Left lung (tissue), 4 donors: ENCODE measurements at regions not wholly inside any gene's neighbourhood (a gene's known extent, or its start where the extent isn't known, plus 50 kb on each side); places are given as distances from the start of the nearest gene placed in this dataset.

Experiments used
- ATAC-seq: fragments of 200-7000 bp; cut with Tn5 transposase; one replicate; pipeline ENCODE4 v1.9.1; 2020; ENCODE audit warnings: moderate library complexity
- DNase-seq, 4 donors: peaks; one replicate each; pipeline ENCODE4 v3.0.0-alpha.2; 2013 to 2020
- H3K27ac ChIP-seq, 2 donors: fragments of 200-600 bp; sonication (generic) in 1 of 2; one replicate each; pipeline versions ENCODE4 v1.5.0 to v1.8.0; 2020 to 2021
- H3K27me3 ChIP-seq, 2 donors: fragments of 200-600 bp; sonication (generic) in 1 of 2; one replicate each; pipeline versions ENCODE4 v1.5.0 to v1.8.0; 2020 to 2021
- H3K36me3 ChIP-seq, 2 donors: fragments of 200-600 bp; sonication (generic) in 1 of 2; one replicate each; pipeline versions ENCODE4 v1.5.0 to v1.8.0; 2020 to 2021
- H3K4me1 ChIP-seq, 2 donors: fragments of 200-600 bp; one replicate each; pipeline ENCODE4 v1.8.0; 2021
- H3K4me3 ChIP-seq, 2 donors: fragments of 200-600 bp; sonication (generic) in 1 of 2; one replicate each; pipeline versions ENCODE4 v1.5.0 to v1.8.0; 2020 to 2021; ENCODE audit warnings: mild to moderate bottlenecking in 1 of 2
- H3K9me3 ChIP-seq, 2 donors: fragments of 200-600 bp; sonication (generic) in 1 of 2; one replicate each; pipeline versions ENCODE4 v1.5.0 to v1.8.0; 2020 to 2021
- intact Hi-C, 2 donors: fragments of 100-400 bp; cut with DNase I; formaldehyde crosslinking; loops; one replicate each; pipeline versions ENCODE4 v1.11.2 to v1.14.2; 2022
- TF ChIP-seq, protein P1 (sequence below), 2 donors: fragments of 200-600 bp; sonication (generic) in 1 of 2; IDR thresholded peaks; one replicate each; pipeline versions ENCODE4 v1.5.0 to v1.8.0; 2021; ENCODE audit warnings: antibody characterized with exemption in 2 of 2
- donor health status: DM: no; HTN: yes; CAD: no.
- donor health status: DM: no; HTN: no; CAD: no.

DNA sequence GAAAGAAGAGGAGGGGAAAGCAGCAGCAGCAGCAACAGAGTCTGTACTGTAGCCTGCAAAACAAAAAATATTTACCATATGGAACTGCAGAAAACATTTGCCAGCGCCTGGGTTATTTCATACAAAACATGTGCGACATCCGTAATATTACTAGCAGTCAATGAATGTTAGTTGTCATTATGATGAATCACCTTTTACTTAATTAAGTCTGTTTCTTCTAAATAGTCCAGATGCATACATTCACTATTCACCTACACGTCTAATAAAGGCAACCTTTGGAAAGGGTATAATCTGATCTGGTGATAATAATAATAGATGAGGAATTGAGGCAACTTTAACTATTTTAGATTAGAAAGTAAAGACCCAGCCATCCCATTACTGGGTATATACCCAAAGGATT is 426.3 kb upstream of the ST6GAL2 start:
- intact Hi-C loops, result no loop called here

DNA sequence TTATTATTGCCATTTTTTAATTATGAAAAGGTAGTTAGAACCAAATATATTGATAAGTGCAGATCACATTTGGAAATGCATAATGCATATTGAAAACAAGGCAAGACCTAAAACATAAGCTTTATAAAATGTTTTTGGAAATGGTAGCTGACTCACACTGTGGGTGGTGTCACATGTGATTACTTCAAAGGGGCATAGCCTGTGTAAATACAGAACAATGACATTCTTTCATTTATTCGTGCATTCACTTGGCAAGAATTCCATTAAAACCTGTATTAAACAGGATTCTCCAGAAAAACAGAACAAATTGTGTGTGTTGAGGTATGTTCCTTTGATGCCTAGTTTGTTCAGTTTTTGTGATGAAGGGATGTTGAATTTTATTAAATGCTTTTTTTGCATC is 427.3 kb upstream of the ST6GAL2 start:
- ATAC-seq (no peak), DNase-seq (no peak)
- H3K4me1 ChIP-seq, result no peaks in the 10 kb centered on the region
- no peak overlapping the region for H3K27ac ChIP-seq
- intact Hi-C loops, result no loop called here
- H3K27me3 ChIP-seq, result no peaks in the 10 kb centered on the region
- H3K9me3 ChIP-seq, result peaks cover 0 to 7% of the 10 kb centered on the region in 2 donors
- H3K36me3 ChIP-seq, result no peaks in the 10 kb centered on the region
- no peak overlapping the region for H3K4me3 ChIP-seq
- TF ChIP-seq, protein P1, sequence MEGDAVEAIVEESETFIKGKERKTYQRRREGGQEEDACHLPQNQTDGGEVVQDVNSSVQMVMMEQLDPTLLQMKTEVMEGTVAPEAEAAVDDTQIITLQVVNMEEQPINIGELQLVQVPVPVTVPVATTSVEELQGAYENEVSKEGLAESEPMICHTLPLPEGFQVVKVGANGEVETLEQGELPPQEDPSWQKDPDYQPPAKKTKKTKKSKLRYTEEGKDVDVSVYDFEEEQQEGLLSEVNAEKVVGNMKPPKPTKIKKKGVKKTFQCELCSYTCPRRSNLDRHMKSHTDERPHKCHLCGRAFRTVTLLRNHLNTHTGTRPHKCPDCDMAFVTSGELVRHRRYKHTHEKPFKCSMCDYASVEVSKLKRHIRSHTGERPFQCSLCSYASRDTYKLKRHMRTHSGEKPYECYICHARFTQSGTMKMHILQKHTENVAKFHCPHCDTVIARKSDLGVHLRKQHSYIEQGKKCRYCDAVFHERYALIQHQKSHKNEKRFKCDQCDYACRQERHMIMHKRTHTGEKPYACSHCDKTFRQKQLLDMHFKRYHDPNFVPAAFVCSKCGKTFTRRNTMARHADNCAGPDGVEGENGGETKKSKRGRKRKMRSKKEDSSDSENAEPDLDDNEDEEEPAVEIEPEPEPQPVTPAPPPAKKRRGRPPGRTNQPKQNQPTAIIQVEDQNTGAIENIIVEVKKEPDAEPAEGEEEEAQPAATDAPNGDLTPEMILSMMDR (IDR thresholded peaks at IDR 0.05), result no peak

More for the DNA sequence above, 426.3 kb upstream of the ST6GAL2 start:
- Histone ChIP-seq H3K9me3 (peaks cover 0 to 7% of the 10 kb centered on the region in 2 donors), H3K27ac (no peak overlapping the region), H3K4me3 (no peak overlapping the region), H3K4me1 (no peaks in the 10 kb centered on the region), H3K27me3 (no peaks in the 10 kb centered on the region), H3K36me3 (no peaks in the 10 kb centered on the region)
- DNase-seq (no peak), ATAC-seq (no peak)
- TF ChIP-seq, protein P1 (IDR thresholded peaks at IDR 0.05), result no peak

DNA sequence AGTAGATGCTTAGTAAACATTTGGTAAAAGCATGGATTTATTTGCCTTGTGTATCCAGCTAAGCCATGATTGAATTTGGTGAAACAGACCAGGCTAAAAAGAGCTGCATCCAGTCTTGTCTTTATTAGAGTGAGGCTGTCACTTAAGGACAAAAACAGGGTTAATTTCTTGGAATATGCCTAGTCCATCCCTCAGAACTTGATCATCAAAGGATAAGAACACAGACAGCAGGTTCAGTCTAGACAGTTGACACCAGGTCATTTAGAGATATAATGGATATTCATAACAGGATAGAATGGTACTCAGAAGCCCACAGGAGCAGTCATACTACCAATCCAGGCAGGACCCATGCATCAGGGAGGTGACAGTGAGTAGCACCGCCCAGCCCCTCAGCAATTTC is 434.9 kb upstream of the ST6GAL2 start:
- no peaks in the 10 kb centered on the region for H3K27me3 ChIP-seq
- TF ChIP-seq, protein P1 (IDR thresholded peaks at IDR 0.05), result no peak
- peaks cover 0 to 4% of the 10 kb centered on the region in 2 donors for H3K9me3 ChIP-seq
- no peaks in the 10 kb centered on the region for H3K36me3 ChIP-seq
- H3K4me3 ChIP-seq, result no peak overlapping the region
- no peak overlapping the region for H3K27ac ChIP-seq
- intact Hi-C loops, result no loop called here
- DNase-seq (no peak), ATAC-seq (no peak)
- H3K4me1 ChIP-seq, result no peaks in the 10 kb centered on the region

DNA sequence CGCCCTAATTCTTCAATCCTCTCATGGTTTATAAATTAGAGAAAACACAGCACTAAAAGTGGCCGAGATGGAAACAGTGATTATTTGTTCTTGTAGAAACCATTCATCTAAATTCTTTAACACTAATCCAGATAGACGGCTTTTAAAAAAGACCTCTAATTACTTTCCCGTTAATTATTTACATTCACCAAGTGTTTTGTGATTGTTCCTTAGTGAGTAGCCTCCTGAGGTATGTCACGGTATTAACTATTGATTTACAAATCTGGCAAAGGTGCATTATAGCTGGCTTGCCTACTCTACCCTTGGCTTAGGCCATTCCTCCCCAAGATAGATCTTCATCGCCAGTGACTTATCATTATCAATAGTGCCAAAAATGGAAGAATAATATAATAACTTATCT is 436.4 kb upstream of the ST6GAL2 start:
- Histone ChIP-seq H3K9me3 (peaks cover 0 to 12% of the 10 kb centered on the region in 2 donors), H3K27me3 (no peaks in the 10 kb centered on the region), H3K4me3 (no peak overlapping the region), H3K36me3 (no peaks in the 10 kb centered on the region), H3K27ac (no peak overlapping the region), H3K4me1 (no peaks in the 10 kb centered on the region)
- no peak for DNase-seq
- ATAC-seq, result no peak
- TF ChIP-seq, protein P1 (IDR thresholded peaks at IDR 0.05), result no peak
- intact Hi-C loops, result no loop called here

DNA sequence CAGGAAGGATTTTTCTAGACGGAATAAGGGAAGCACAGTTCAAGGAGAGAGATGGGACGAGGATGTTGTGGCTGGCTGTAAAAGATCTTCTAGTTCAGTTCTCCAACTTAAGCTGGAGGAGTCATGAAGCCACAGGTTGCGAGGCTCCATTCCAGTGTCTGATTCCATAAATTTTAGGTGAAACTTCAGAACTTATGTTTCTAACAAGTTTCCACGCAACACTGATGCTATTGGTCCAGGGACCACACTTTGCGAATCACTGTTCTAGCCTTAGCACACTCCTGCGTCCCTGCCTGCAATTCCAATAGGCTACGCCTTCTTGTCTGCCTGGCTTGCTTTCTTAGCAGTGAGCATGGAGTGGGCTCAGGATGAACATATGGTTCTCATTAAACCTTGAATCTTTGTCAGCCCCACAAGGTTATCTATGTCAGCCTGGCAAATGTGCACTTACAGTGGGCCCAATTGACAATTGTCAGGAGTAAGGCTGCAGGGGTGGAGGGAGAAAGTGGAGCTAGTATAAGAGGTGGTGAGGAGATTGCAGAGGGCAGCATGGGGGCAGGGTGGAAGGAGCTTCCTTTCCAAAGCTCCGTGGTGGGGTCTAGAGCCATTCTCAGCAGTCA is 438.1 kb upstream of the ST6GAL2 start:
- TF ChIP-seq, protein P1 (IDR thresholded peaks at IDR 0.05), result no peak
- DNase-seq (no peak), ATAC-seq (no peak)
- Histone ChIP-seq H3K27me3 (no peaks in the 10 kb centered on the region), H3K27ac (no peak overlapping the region), H3K4me1 (no peaks in the 10 kb centered on the region), H3K36me3 (no peaks in the 10 kb centered on the region), H3K9me3 (peaks cover 0 to 23% of the 10 kb centered on the region in 2 donors), H3K4me3 (no peak overlapping the region)
- intact Hi-C loops, result no loop called here
